ENCODE measurements at regions not wholly inside any gene's neighbourhood (a gene's known extent, or its start where the extent isn't known, plus 50 kb on each side); places are given as distances from the start of the nearest gene placed in this dataset.

DNA sequence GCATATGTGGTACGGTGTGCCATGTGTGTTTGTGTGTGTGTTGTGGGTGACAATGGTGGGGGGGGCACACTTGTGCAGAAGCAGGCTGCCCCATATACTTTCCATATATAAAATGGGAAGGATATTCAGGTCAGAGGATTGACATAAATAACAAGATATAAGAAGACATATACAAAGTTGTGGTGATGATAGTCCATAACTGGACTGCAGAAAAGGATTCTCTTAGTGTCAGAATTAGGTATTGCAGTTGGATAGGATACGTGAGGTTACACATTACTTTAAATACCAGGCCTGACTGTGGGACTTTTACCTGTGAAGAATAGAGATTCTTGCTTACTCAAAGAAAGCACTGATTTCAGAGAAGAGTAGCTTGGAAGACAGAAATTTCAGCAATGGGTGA is 1260.3 kb downstream of the EPHA7 start (continued):
- TF ChIP-seq, protein P1, sequence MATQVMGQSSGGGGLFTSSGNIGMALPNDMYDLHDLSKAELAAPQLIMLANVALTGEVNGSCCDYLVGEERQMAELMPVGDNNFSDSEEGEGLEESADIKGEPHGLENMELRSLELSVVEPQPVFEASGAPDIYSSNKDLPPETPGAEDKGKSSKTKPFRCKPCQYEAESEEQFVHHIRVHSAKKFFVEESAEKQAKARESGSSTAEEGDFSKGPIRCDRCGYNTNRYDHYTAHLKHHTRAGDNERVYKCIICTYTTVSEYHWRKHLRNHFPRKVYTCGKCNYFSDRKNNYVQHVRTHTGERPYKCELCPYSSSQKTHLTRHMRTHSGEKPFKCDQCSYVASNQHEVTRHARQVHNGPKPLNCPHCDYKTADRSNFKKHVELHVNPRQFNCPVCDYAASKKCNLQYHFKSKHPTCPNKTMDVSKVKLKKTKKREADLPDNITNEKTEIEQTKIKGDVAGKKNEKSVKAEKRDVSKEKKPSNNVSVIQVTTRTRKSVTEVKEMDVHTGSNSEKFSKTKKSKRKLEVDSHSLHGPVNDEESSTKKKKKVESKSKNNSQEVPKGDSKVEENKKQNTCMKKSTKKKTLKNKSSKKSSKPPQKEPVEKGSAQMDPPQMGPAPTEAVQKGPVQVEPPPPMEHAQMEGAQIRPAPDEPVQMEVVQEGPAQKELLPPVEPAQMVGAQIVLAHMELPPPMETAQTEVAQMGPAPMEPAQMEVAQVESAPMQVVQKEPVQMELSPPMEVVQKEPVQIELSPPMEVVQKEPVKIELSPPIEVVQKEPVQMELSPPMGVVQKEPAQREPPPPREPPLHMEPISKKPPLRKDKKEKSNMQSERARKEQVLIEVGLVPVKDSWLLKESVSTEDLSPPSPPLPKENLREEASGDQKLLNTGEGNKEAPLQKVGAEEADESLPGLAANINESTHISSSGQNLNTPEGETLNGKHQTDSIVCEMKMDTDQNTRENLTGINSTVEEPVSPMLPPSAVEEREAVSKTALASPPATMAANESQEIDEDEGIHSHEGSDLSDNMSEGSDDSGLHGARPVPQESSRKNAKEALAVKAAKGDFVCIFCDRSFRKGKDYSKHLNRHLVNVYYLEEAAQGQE (IDR thresholded peaks at IDR 0.05; ENCODE audit: low read depth, low read length) = no peak
- TF ChIP-seq, protein P2, sequence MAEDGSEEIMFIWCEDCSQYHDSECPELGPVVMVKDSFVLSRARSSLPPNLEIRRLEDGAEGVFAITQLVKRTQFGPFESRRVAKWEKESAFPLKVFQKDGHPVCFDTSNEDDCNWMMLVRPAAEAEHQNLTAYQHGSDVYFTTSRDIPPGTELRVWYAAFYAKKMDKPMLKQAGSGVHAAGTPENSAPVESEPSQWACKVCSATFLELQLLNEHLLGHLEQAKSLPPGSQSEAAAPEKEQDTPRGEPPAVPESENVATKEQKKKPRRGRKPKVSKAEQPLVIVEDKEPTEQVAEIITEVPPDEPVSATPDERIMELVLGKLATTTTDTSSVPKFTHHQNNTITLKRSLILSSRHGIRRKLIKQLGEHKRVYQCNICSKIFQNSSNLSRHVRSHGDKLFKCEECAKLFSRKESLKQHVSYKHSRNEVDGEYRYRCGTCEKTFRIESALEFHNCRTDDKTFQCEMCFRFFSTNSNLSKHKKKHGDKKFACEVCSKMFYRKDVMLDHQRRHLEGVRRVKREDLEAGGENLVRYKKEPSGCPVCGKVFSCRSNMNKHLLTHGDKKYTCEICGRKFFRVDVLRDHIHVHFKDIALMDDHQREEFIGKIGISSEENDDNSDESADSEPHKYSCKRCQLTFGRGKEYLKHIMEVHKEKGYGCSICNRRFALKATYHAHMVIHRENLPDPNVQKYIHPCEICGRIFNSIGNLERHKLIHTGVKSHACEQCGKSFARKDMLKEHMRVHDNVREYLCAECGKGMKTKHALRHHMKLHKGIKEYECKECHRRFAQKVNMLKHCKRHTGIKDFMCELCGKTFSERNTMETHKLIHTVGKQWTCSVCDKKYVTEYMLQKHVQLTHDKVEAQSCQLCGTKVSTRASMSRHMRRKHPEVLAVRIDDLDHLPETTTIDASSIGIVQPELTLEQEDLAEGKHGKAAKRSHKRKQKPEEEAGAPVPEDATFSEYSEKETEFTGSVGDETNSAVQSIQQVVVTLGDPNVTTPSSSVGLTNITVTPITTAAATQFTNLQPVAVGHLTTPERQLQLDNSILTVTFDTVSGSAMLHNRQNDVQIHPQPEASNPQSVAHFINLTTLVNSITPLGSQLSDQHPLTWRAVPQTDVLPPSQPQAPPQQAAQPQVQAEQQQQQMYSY (CRISPR knock-in tag; IDR thresholded peaks at IDR 0.05) = no peak
- TF ChIP-seq MEF2A (IDR thresholded peaks at IDR 0.05; ENCODE audit: insufficient read depth, low read depth, low read length) (no peak), EP300 (IDR thresholded peaks at IDR 0.05; ENCODE audit: borderline replicate concordance in 1 of 2, control insufficient read depth in 1 of 2, low read depth in 2 of 2, low read length in 2 of 2) (no peak), MYB (IDR thresholded peaks at IDR 0.05; ENCODE audit: borderline replicate concordance, low read depth, low read length) (no peak), BCL11A (IDR thresholded peaks at IDR 0.05; ENCODE audit: low read depth, low read length) (no peak), STAT1 (conservative IDR thresholded peaks at IDR 0.05) (no peak)

Data from GM12878 (cell line).